ENCODE measurements at regions not wholly inside any gene's neighbourhood (a gene's known extent, or its start where the extent isn't known, plus 50 kb on each side); places are given as distances from the start of the nearest gene placed in this dataset.
A peak's percentile ranks its signal among the peaks of the same experiment; 100 is the strongest.

DNA sequence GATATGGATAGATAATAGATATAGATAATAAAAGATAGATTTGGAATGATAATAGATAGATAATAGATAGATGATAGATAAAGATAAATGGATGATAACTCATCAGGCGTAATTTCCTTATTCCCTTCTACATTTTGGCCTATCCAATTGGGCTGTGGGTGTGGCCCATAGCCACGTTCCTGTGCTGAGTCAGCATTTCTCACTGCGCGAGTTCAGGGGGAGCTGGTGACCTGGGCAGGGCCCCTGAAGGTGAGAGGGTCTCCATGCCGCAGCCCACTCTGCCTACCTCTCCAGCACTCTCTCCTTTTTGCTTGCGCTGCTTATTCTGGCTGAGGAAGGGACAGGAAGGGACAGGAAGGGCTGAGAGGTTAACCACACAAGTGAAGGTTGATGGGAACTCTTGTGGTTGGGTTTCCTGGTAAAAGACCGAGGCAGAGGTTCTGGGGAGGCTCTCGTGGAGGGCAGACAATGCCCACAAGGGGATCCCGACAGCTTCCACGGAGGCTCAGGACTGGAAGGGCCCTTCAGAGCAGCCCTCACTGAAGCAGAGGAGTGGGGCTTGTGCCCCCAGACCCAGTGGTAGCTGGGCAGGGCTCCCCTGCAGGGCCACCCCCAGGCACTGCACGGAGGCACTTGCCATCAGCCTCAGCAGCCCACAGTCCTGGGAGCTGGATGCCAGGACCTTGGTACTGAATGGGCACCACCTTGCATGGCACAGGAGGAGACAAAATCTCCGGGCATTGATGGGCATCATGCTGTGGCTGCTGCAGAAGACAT, 247.3 kb upstream of the PITRM1 start:
- DNase-seq (ENCODE audit: low read depth in 2 of 3, low spot score in 2 of 3): peak in 2 of 3 donors; percentile 16 to 50

DNA sequence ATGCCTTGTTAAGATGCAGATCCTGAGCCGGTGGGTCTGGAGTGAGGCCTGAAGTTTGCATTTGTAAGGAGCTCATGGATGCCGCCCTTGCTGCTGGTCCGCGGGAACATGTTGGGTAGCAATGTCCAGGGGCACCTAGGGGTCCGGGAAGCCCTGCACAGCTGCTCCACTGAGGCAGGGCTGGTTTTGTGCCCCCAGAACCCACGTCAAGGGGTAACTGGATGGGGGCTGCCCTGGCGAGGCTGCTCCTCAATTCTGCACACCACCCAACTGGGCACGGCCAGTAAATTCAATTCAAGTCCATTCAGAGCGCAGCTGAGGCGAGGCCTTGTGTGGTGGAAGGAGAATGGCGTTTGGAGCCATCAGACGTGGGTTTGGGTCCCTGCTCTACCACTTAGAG, 246.3 kb upstream of the PITRM1 start:
- no peak for DNase-seq (ENCODE audit: low read depth in 2 of 3, low spot score in 2 of 3)

GRCh38 chr10:3418041-3418754, 245.6 kb upstream of the PITRM1 start:
- DNase-seq (ENCODE audit: low read depth in 2 of 3, low spot score in 2 of 3): no peak

GRCh38 chr10:3417096-3417495, 244.5 kb upstream of the PITRM1 start:
- no peak for DNase-seq (ENCODE audit: low read depth in 2 of 3, low spot score in 2 of 3)

GRCh38 chr10:3415878-3416605, 243.5 kb upstream of the PITRM1 start:
- no peak for DNase-seq (ENCODE audit: low read depth in 2 of 3, low spot score in 2 of 3)

DNA sequence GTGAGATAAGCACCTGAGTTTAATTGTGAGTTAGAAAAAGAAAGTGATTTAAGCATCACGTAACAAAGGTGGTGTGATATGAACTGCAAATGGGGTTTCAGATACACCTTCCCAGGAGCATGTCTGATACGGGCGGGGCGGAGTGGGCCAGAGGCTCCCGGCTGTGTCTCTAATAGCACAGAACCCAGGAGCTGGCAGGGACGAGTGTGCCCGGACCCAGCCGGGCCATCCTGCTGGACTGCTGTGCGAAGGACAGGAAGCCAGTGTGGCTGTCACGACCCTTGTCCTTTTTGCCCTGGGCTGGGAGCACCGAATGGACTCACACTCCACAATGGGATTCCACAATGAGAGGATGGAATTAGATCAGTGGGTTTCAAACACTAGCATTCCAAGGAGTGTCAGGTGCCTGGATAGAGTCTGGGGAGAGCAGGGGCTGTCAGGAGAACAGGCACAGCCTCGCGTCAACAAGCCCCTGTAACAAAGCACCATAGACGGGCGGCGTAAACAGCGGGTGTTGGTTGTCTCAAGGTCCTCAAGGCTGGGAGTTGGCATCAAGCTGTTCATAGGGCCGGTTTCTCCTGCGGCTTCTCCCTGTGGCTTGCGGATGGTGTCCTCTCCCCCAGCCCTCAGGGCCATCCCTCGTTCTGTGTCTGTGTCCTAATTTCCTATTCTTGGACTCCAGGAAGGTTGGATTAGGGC, 242.6 kb upstream of the PITRM1 start:
- no peak for DNase-seq (ENCODE audit: low read depth in 2 of 3, low spot score in 2 of 3)

- no peak for DNase-seq (ENCODE audit: low read depth in 2 of 3, low spot score in 2 of 3)
Observed at GRCh38 chr10:3414667-3415023, 242.1 kb upstream of the PITRM1 start.

DNA sequence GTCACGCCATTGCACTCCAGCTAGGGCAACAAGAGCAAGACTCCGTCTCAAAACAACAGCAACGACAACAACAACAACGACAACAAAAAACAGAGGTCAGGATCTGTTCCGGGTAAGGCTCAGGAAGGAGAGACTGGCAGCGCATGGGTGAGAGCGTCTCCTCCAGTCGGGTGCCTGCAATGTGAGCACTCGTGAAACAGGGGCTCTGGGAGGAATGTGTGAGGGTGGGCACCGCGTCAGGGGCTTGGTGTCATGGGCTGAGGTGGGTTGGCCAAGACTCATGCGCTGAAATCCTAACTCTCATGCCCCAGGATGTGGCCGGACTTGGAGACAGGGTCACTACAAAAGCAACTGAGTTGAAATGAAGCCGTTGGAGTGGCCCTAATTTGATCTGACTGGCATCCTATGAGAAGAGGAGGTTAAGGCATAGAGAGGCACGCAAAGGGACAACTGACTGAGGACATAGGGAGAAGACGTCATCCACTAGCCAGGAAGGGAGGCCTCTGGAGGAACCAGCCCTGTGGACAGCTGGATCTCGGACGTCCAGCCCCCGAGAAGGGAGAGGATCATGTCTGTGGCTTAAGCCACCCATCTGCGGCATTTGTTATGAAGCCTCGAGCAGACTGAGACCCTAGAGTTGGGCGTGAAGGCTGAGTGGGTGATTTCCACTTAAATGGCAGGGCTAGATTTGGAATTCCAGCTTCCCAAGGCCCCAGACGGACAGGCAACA, 241.5 kb upstream of the PITRM1 start:
- DNase-seq (ENCODE audit: low read depth in 2 of 3, low spot score in 2 of 3): no peak

GRCh38 chr10:3412646-3413045, 240.1 kb upstream of the PITRM1 start:
- DNase-seq (ENCODE audit: low read depth in 2 of 3, low spot score in 2 of 3): no peak

- no peak for DNase-seq (ENCODE audit: low read depth in 2 of 3, low spot score in 2 of 3)
Observed at GRCh38 chr10:3412071-3412582, 239.5 kb upstream of the PITRM1 start.

- DNase-seq (ENCODE audit: low read depth in 2 of 3, low spot score in 2 of 3): no peak
Observed at GRCh38 chr10:3411044-3411443, 238.5 kb upstream of the PITRM1 start.

DNA sequence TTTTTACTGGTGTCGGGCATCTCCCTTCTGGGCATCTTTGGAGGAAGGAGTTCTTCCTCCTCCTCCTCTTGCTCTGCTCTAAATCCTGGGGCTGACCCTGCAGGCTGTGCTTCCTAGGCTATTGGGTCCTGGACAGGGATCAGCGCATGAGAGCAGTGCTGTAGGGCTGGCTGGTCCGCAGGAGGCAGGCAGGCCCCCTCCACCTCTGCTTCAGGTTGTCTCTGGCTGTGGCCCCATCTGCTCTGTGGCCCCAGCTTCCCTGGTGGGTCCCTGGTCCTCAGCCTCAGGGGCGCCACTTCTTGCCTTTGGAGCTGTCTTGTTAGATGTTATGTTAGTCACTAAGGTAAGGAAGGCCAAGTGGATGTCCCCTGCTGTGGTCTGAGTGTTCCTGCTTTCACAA, 237.3 kb upstream of the PITRM1 start:
- DNase-seq (ENCODE audit: low read depth in 2 of 3, low spot score in 2 of 3): no peak

DNA sequence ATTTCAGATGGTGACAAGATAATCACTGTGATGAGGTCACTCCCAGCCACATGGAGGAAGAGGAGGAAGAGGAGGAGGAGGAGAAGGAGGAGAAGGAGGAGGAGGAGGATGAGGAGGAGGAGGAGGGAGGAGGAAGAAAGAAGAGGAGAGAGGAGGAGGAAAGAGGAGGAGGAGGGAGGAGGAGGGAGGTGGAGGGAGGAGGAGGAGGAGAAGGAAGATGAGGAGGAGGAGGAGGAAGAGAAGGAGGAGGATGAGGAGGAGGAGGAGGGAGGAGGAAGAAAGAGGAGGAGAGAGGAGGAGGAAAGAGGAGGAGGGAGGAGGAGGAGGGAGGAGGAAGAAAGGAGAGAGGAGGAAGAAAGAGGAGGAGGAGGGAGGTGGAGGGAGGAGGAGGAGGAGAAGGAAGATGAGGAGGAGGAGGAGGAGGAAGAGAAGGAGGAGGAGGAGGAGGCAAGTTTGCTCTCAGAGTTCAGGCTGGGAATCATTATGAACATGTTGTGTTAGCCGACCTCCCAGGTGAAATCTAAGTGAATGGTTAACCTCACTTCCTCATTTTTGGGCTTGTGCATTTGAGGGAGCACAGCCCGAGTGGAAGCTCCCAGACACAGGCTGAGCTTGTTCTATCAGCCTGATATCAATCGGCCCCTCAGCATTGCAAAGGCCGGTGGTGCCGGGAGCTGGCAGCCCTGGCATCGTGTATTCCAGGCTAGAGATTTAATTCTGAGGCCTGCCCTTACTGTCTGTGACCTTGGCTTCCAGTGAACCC, 236.2 kb upstream of the PITRM1 start:
- DNase-seq (ENCODE audit: low read depth in 2 of 3, low spot score in 2 of 3): peak in 1 of 3 donors; percentile 56

GRCh38 chr10:3407208-3407607, 234.6 kb upstream of the PITRM1 start:
- no peak for DNase-seq (ENCODE audit: low read depth in 2 of 3, low spot score in 2 of 3)

- DNase-seq (ENCODE audit: low read depth in 2 of 3, low spot score in 2 of 3): no peak
Observed at GRCh38 chr10:3406556-3406955, 234.0 kb upstream of the PITRM1 start.

DNA sequence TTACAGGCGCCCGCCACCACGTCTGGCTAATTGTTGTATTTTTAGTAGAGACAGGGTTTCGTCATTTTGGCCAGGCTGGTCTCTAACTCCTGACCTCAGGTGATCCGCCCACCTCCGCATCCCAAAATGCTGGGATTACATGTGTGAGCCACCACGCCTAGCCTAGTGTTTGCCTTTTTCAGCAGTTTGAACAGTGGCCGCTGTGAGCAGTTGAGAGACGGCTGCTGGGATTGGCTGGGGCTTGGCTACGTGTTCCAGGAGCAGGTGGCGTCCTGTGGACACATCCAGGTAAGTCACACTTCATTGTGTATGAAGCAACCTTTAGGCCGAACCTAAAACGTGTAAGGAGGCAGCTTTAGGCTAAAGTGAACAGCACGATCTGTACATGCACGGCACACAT, 231.8 kb upstream of the PITRM1 start:
- no peak for DNase-seq (ENCODE audit: low read depth in 2 of 3, low spot score in 2 of 3)

- DNase-seq (ENCODE audit: low read depth in 2 of 3, low spot score in 2 of 3): no peak
Observed at GRCh38 chr10:3402187-3402751, 229.7 kb upstream of the PITRM1 start.

DNA sequence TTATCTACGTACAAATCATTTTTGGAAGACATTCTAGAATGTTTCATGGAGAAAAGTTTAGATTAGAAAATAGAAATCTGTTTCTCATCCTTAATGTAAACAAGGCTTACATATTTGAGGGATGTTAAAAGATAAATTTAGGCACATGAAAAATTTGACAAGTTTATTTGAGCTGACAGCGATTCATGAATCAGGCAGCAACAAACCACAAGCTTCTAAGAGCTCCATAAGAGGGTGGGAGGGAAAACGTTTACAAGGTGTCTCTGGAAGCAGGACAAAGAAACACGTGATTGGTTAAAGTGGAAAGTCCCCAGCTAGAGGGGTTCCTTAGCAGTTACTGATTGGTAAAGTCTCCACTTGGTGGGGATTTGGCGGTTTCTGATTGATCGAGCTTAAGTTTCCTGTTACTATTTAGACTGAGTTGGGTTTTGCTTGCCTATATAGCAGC, 228.9 kb upstream of the PITRM1 start:
- DNase-seq (ENCODE audit: low read depth in 2 of 3, low spot score in 2 of 3): no peak

DNA sequence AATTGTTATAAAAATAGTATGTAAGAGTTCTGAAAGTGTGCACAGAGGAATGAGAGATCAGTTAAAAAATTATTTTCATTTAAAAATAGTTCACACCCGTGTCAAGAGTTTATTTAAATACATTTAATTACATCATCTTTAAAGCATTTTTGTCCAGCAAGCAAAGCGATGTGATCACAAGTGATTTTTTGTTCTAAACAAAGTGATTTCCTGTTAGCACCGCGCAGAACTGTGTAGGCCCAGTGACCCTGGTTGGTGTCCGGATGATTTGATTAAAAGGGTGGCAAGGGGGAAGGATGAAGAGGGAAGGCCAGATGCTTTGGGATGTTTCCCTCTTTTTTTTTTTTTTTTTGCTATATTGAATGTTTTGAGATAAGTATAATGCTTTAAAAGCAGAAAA, 227.8 kb upstream of the PITRM1 start:
- DNase-seq (ENCODE audit: low read depth in 2 of 3, low spot score in 2 of 3): no peak
